HTR-8/SVneo (cell line): ENCODE measurements at regions not wholly inside any gene's neighbourhood (a gene's known extent, or its start where the extent isn't known, plus 50 kb on each side); places are given as distances from the start of the nearest gene placed in this dataset.
A peak's percentile ranks its signal among the peaks of the same experiment; 100 is the strongest.

Experiments used
- DNase-seq: peaks from one replicate; pipeline ENCODE4 v3.0.0; 2011; ENCODE audit warnings: low spot score, mixed read lengths; ENCODE audit not compliant: insufficient read length
- FAIRE-seq: peaks from 2 replicates; lab custom pipeline; 2011; peaks lifted over from hg19 to GRCh38; lab: Jason Lieb, UNC

- DNase-seq = no peak
- peak; percentile 48 for FAIRE-seq
Observed at GRCh38 chr3:1908651-1909445, 189.8 kb upstream of the CNTN4 start.

- FAIRE-seq (no peak), DNase-seq (no peak)
Observed at GRCh38 chr3:1910322-1910721, 188.3 kb upstream of the CNTN4 start.

- no peak for FAIRE-seq
- DNase-seq = no peak
Observed at GRCh38 chr3:1929788-1930414, 168.8 kb upstream of the CNTN4 start.

GRCh38 chr3:1938975-1939374 is 159.7 kb upstream of the CNTN4 start:
- DNase-seq (no peak), FAIRE-seq (peak; percentile 38)

- FAIRE-seq (no peak), DNase-seq (no peak)
Observed at GRCh38 chr3:1942781-1943180, 155.9 kb upstream of the CNTN4 start.

- DNase-seq = no peak
- FAIRE-seq = no peak
Observed at GRCh38 chr3:1943395-1944118, 155.1 kb upstream of the CNTN4 start.

GRCh38 chr3:1945698-1946097 is 153.0 kb upstream of the CNTN4 start:
- FAIRE-seq (no peak), DNase-seq (no peak)

GRCh38 chr3:1953536-1953935 is 145.1 kb upstream of the CNTN4 start:
- FAIRE-seq (peak; percentile 57), DNase-seq (no peak)

- no peak for DNase-seq
- no peak for FAIRE-seq
Observed at GRCh38 chr3:1954632-1955031, 144.0 kb upstream of the CNTN4 start.

GRCh38 chr3:1955170-1955569 is 143.5 kb upstream of the CNTN4 start:
- DNase-seq (no peak), FAIRE-seq (peak; percentile 54)

- DNase-seq = no peak
- no peak for FAIRE-seq
Observed at GRCh38 chr3:1955750-1956149, 142.9 kb upstream of the CNTN4 start.

- DNase-seq (no peak), FAIRE-seq (no peak)
Observed at GRCh38 chr3:1960506-1960905, 138.2 kb upstream of the CNTN4 start.

GRCh38 chr3:1962396-1963088 is 136.1 kb upstream of the CNTN4 start:
- no peak for FAIRE-seq
- DNase-seq = no peak

- no peak for FAIRE-seq
- DNase-seq = no peak
Observed at GRCh38 chr3:1963896-1964295, 134.8 kb upstream of the CNTN4 start.

GRCh38 chr3:1967525-1967924 is 131.1 kb upstream of the CNTN4 start:
- no peak for FAIRE-seq

GRCh38 chr3:1969281-1969680 is 129.4 kb upstream of the CNTN4 start:
- no peak for FAIRE-seq
- DNase-seq = no peak

More at GRCh38 chr3:1967525-1967924, 131.1 kb upstream of the CNTN4 start:
- DNase-seq = no peak

GRCh38 chr3:1971780-1972179 is 126.9 kb upstream of the CNTN4 start:
- peak; percentile 5 for DNase-seq

GRCh38 chr3:1979961-1980615 is 118.6 kb upstream of the CNTN4 start:
- DNase-seq (no peak), FAIRE-seq (no peak)

More at GRCh38 chr3:1971780-1972179, 126.9 kb upstream of the CNTN4 start:
- FAIRE-seq = no peak

GRCh38 chr3:1987980-1988379 is 110.7 kb upstream of the CNTN4 start:
- FAIRE-seq = no peak
- DNase-seq = peak; percentile 17

- no peak for DNase-seq
- FAIRE-seq = no peak
Observed at GRCh38 chr3:1998739-1999138, 99.9 kb upstream of the CNTN4 start.
